GM19468 (cell line): ENCODE measurements at regions not wholly inside any gene's neighbourhood (a gene's known extent, or its start where the extent isn't known, plus 50 kb on each side); places are given as distances from the start of the nearest gene placed in this dataset.
"Not testable (repeated sequence)": the region's sequence is repeated elsewhere in the genome, so short reads cannot be mapped to it uniquely, and the experiment has no call there.

Experiments
- ATAC-seq: cut with Tn5 transposase; IDR thresholded peaks from one replicate; pipeline ENCODE4 v1.9.1; 2021; ENCODE audit warnings: mild to moderate bottlenecking, moderate library complexity, moderate number of reproducible peaks; ENCODE audit not compliant: unreplicated experiment; ENCODE audit errors: extremely low read depth

DNA sequence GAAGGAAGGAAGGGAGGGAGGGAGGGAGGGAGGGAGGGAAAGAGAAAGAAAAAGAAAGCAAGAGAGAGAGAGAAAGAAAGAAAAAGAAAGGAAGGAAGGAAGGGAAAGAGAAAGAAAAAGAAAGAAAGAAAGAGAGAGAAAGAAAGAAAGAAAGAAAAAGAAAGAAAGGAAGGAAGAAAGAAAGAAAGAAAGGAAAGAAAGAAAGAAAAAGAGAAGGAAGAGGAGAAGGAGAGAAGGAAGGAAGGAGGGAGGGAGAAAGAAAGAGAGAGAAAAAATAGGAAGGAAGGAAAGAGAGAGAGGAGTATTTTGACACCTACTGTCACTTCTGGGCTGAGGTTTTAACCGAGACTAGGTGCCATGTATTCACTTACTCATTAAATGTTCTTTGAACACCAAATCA lies 166.6 kb upstream of the PKN2 start:
- ATAC-seq = not testable (repeated sequence)

DNA sequence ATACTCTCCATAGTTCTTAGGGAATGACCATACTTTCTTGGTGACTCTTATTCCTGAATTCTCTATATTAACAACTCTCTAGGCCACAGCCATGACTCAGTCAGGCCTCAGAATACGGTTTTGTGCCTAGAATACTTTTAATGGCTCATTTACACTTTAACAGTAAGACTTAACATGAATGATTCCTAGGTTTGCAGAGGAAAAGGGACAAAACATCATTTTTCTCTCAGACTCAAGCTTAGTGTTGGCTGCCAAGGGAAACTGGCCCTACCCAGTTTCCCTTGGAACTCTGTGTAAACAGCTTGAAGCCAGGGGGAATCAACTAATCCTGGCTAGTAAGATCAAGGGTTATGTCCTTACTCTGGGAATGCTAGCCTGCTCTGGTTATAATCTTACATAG lies 164.9 kb upstream of the PKN2 start:
- no peak for ATAC-seq

DNA sequence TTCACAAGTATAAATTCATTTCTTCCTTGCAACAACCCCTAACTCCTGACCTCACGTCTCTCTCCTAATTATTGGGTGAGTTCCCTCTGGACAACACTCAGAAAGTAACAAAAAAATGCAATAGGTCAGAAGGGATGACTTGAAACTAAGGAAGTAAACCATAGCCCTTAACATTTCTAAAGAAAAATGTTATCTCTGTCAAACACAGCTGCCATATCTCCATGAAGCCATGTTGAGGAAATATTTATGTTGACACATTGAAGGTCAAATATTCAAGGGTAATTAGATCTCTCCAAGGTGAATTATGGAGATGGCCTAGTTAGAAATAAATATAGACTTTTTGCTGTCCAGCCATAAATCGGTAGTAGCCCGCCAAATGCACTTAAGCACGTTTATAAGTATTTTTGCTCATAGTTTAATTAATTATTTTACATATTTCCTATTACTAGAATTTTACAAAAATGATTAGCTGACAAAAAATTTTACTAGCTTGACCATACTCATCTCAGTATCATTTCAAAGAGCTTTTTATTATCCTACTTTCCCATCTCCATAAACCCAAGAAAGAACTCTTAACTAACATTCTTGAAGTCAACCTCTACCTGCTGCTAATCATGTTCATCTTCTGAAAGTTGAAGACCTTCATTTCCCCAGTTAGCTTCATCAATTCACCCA lies 160.1 kb upstream of the PKN2 start:
- ATAC-seq = no peak

DNA sequence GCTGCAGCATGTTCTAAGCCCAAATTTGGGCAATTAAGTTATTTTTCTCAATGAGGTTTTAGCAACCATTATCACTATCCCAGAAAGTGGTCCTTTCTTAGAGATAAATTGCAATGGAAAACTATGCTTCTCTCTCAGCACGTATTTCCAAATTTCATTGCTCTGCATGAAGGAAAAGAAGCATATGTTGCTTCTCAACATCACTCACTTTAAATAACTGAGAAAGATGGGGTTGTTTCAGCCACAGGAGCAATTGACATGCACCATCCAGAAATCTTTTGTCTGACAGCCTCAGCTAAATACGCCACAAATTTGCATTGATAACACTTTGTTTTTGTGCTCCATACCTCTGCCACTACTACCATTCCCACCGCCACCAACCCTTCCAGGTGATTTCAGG lies 157.6 kb upstream of the PKN2 start:
- no peak for ATAC-seq

DNA sequence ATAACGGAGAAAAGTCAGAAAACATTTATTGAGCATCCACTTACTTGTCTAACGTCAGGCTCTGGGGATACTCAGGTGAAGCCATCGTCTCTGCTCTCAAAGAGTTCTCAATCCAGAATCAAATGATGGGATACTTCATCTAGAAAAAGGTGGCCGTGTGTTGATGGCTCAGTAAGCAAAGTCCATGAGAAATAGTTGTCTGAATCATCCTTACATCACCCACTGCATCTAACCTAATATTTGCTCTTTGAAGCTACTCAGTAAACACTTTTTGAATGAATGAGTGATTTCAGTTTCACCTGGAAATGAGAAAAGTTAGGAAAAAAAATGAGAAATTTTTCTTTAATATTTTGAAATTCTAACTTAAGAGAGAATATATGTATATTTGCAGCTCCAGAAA lies 155.3 kb upstream of the PKN2 start:
- no peak for ATAC-seq

DNA sequence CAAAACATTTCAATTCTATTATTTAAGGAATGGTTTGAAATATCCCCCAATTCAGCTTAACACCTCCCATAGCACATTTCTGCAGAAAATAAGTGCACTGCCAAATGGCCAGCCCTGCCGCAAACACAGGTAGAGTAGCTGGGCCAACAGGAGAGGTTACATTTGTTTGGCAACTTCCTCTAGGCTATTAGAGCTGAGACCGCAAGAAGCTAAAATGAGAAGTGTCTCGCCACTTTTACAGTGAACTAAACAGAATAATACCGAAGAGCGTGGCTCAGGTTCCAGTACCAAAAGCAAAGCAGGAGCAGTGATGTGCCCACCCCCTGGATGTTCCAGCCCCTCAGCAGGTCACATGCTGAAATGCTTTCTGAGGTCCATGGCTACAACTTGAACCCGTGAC lies 154.5 kb upstream of the PKN2 start:
- no peak for ATAC-seq

DNA sequence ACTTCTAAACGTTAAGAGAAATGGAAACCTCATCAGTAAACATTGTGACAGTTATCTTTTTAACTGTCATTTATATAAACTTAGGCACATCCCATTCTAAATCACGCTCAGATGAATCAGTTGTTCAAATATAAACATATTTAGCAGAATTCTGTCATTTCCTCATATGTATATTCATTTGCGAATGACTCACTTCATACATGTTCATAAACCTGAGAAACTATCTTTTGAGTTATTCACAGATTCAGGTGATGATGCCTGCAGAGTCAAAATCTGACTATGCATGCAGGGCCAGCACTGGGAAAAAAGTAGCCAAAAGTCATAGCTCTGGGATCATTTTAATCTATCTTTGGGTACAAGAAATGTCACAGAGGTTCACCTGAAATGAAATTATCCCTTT lies 153.8 kb upstream of the PKN2 start:
- no peak for ATAC-seq

DNA sequence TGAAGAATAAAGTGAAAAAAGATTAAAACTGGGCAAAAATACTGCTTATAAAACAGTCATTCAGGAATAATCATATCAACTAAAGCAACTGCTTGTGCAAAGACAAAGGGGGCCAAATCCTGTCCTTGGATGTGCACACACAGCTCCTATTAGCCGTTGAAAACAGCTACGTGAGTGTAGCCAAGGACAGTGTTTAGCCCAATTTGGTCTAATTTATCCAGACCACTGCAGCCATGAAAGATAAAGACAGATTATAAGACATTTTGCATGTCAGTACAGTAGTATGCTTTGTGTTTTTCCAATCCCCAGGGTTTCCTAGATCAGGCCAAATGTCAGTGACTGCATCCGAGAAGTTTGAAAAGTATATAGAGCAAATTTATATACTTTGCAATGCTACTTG lies 146.3 kb upstream of the PKN2 start:
- ATAC-seq = no peak

DNA sequence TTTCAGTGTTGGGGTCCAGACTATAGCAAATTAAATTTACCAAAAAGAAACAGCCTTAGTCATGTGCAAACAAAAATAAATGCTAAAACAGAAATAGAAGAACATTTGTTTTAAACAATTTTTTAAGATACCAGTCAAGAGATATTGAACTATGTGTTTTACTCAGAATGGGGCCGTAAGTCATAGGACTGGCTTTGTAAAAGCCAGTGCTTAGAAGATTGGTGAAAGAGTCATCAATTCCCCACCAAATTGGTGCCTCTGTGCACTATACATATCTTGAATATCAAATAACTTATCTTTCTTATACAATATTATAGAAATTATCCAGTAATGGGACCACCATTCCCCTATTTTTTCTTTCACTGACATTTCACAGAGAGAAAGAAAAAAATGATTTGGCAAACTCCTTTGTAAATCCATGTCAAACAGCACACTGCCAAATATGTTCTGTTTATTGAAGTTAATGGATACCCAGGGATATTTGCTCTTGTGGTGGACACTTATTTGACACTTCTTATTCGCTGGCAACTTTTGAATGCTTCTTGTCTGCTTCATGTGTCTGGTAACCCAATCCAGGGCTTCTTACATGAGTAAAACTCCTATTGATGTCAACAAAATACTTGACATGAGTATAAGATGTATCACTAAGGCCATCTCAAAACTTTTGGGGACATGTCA lies 145.7 kb upstream of the PKN2 start:
- no peak for ATAC-seq

DNA sequence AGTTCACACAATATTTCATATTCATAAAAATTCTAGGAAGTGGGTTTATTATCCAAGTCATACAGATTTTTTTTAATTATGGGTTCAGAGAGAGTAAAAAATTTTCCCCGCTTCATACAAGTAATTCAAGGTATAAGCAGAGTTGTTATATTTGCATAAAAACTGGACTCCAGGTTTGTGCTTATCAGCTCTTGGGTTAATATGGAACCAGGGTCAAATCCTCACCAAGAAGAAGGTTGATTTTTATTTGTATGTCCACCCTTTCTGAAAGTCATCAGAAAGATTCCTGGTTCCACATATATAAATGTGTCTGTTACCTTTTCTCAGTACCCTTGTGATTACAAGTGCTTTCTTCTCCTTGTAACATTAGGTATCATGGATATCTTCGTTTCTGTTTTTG lies 143.8 kb upstream of the PKN2 start:
- no peak for ATAC-seq

DNA sequence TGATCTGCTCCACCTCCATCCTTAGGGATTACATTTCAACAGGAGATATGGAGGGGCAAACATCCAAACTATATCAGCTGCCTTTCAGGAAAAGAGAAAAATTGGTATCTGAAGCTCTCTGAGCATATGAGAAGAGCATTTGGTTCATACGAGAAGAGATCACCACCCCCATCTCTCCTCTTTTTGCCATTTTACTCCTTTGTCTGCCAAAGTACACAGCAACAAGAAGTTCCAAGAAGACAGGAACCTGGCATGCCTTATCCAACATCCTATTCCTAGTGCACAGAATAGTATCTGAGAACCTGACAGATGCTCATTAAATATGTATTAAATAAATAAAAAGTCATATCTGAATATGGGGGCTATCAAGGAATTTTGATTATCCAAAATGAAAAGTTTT lies 142.5 kb upstream of the PKN2 start:
- ATAC-seq = no peak

DNA sequence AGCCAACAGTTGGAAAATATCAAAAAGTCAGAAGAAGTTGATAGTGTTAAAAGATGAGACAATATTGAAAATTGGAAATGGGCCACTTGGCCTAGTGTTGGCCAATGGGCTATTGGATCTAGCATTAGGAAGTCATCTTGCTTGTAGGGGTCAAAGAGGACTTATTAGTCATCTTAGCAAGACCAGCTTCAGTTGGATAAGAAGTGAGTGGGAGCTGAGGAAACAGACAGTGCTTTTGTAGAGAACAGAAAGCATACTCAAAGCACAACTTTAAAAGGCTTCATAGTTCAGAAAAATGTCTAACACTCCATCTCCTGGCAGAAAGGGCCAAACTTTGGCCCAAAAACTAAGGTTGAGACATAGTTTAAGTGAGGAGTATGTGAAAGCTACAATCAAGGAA lies 139.9 kb upstream of the PKN2 start:
- ATAC-seq = no peak

DNA sequence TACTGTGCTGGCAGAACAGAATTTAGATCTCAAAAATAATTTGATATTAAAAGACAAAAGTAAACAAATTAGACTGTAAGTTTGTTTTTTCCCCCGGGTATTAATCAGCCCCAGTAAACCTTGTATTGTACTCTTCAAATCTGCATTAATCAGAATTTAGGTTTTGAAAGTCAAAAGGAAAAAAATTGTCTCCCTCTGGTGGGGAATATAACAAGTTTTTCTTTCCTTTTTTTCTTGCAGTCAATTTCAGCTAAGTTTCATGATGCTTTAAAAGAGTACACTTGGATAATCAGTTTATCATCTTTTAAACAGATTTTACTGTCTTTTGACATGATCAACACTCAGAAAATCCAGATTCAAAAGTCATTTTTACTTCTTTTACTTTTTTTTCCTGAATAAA lies 134.5 kb upstream of the PKN2 start:
- no peak for ATAC-seq

DNA sequence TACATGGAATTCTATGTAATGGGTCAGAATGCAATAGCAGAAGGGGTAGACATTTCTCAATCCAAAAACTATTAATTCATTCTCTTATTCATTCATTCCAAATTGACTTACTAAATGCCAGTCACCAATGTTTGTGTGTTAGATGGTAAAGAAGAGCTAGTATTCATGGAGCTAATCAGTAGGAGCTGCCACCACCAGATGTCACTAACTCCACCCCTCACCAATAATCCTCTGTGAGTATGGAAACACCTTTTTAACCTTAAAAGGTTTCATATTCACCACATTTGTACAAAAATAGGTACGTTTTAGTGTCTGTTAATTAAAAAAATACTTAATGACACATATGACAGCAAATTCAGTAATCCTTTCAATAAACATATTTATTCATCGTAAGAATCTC lies 131.8 kb upstream of the PKN2 start:
- ATAC-seq = no peak

DNA sequence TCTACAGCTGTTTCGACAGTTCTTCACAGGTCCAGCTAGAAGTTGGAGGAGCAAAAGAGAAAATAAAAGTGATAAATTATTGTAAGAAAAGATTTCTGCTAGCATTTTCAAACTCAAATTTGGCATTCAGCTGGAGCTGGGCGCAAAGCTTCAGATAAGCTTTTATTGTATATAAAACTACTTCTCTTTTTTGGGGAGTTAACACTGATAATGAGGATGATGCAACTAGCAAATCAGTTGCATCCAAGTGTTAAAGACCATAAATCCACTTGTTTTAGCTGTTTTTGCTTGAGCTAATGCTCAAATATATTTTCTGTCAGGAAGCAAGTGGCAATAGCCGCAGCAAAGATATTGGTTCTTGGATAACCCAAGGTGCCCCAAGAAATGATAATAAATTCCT lies 127.1 kb upstream of the PKN2 start:
- ATAC-seq = no peak

DNA sequence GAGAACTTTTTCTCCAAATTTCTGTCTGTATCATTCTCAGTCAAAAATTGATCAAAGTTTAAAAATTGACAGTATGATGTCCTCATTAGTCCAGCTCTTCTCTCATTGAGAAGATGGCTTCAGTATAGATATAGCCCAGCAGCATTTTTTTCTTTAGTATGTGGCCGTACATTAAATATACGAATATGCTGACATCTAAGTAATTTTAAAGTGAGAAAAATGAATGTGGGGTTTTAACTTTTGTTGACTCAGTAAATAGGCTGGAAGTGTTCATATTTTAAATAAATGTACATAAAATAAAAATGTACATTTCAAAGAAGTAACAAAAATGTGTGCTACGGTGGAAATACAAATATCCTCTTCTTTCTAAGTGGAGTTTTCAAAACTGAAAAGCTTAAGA lies 123.5 kb upstream of the PKN2 start:
- no peak for ATAC-seq

DNA sequence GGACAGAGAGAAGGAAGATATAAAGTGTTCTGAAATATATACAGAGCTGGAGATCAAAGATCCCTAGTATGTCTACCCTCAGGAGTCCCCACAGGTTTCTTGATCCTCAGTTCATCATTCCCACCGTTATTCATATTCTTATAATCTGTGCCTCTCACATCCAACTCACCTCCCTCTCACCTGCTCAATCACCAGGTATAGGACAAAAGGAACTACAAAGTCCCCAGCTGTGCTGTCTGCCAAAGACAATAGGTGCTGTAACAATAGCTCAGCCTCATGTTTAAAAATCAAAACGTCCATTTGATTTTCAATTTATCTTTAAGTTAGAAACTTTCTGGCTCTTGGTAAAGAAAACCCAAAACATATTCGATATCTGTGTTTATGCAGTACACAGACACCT lies 121.1 kb upstream of the PKN2 start:
- no peak for ATAC-seq

DNA sequence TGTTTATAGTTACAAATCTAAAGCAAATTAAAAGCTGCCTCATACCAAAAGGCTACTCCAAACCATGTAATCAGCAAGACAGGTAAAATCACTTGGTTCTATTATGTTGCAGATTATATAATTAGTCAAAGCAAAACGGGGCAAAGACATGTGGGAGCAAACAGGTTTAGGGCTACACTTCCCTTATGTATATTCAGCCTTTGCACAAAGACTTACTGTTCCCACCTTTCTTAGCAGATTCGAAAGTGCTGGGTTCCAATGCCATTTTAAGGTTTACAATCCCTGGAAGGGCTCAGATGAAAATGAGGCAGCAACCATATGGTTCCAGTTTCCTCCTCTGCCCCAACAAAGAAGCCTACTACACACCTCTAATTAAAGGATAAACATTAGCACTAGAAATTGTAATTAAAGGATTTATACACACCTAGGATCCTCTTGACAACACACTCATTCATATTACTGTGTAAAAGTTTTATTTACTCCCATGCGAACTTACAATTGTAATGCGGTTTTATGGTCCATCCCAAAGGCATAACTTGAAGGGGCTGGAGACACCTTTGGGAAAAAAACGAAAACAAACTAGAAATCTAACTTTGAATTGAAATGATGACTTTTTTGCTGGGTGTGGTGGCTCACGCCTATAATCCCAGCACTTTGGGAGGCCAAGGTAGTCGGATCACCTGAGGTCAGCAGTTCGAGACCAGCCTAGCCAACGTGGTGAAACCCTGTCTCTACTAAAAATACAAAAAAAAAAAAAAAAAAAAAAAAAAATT lies 117.3 kb upstream of the PKN2 start:
- ATAC-seq = no peak

DNA sequence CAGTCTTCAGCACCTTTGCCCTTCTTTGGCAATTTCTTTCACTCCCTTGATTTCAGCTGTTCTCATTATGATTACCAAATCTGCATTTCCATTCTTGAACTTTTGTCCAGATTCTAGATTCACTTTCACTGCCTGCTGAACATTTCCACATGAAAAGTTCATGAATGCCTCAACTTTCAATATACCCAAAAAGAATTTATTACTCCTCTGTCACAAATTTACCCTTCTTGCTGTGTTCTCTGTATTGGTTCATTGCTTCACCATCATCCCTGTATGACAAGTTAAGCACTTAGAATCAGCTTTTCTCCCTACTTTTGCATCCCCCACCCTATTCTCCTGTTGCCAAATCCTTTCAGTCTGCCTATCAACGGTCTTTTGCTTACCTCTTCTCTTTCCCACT lies 112.6 kb upstream of the PKN2 start:
- ATAC-seq = no peak

DNA sequence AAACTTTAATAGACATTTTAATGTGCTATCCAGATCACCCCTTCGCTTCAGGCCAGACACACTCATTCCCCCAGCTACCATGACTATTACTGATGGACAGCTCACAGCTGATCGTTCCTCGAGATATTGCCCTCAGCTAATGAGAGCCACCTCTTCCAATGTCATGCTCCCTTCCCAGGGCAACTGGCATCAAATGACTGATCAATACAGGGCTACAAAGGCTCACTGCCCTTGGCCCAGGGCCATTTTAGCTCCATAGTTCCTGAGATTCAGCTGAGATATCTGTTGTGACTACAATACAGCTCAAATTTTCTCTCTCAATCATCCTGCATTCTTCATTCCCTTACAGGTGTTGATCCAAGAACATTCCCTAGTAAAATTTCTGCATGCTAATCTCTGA lies 104.5 kb upstream of the PKN2 start:
- ATAC-seq = no peak

DNA sequence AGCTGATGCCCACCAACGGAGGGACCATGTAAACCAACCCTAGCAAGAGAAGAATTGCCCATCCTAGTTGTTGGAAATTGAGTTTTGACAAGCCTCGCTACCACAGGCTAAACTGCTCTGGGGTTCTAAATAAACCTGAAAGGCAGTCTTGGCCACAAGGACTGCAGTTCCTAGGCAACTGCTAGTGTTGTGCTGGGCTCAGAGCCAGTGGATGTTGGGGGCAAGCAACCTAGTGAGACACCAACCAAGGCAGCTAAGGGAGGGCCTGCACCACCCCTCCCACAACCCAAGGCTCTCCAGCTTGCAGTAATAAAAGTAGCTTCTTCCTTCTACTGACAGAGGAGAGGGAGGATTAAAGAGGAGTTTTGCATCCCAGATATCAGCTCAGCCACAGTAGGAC lies 102.4 kb upstream of the PKN2 start:
- ATAC-seq = no peak

DNA sequence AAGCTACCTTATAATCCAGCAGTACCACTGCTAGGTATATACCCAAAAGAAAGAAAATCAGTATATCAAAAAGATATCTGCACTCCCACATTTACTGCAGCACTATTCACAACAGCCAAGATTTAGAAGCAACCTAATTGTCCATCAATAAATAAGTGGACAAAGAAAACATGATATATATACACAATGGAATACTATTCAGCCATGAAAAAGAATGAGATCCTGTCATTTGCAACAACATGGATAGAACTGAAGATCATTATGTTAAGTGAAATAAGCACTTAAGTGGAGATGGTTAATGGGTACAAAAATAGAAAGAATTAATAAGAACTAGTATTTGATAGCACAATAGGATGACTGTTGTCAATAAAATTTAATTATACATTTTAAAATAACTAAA lies 90.7 kb upstream of the PKN2 start:
- ATAC-seq = no peak
